ENCODE measurements at regions not wholly inside any gene's neighbourhood (a gene's known extent, or its start where the extent isn't known, plus 50 kb on each side); places are given as distances from the start of the nearest gene placed in this dataset.

DNA sequence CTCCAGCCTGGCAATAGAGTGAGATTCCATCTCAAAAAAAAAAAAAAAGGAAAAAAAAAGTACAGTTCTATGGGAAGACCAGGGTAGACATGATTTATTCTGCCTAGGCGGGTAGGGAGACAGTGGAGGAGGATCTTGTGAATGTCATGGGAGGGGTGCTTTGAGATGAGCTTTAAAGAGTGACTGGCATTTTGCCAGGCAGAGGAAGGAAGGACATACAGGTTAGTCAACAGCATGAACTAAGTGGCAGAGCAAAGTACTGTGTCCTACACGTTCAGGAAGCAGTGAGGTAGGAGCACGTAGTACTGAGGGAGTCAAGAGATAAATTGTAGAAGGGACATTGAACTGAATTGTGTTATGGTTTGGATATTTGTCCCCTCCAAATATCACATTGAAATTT, 451.5 kb downstream of the TOX3 start:
- H3K36me3 ChIP-seq (ENCODE audit: insufficient read depth, low read length), result no peaks in the 10 kb centered on the region

GRCh38 chr16:52092126-52092525, 454.8 kb downstream of the TOX3 start:
- H3K4me3 ChIP-seq (ENCODE audit: low read length, poor library complexity, severe bottlenecking), result no peak overlapping the region
- no peaks in the 10 kb centered on the region for H3K79me2 ChIP-seq (ENCODE audit: insufficient read depth, low read length)
- H3K9ac ChIP-seq (ENCODE audit: low read depth, low read length, poor library complexity, severe bottlenecking), result no peak overlapping the region
- H3K9me3 ChIP-seq (ENCODE audit: insufficient read depth, low read depth, low read length), result no peaks in the 10 kb centered on the region
- no peaks in the 10 kb centered on the region for H3K27me3 ChIP-seq (ENCODE audit: insufficient read depth, low read length, poor library complexity, severe bottlenecking)
- no peaks in the 10 kb centered on the region for H3K4me1 ChIP-seq (ENCODE audit: insufficient read depth, low read length, poor library complexity, severe bottlenecking)
- TF ChIP-seq CTCF (conservative IDR thresholded peaks at IDR 0.05; ENCODE audit: low read length), result no peak
- no peak for TF ChIP-seq EZH2phosphoT487 (IDR thresholded peaks at IDR 0.05; ENCODE audit: borderline replicate concordance)
- H2AFZ ChIP-seq (ENCODE audit: low read length), result no peak overlapping the region
- no peak overlapping the region for H3K4me2 ChIP-seq (ENCODE audit: low read depth, low read length, poor library complexity, severe bottlenecking)
- H3K9me2 ChIP-seq (replicated peaks; ENCODE audit: low read depth, low read length), result no peaks in the 10 kb centered on the region
- no peaks in the 10 kb centered on the region for H4K20me1 ChIP-seq (ENCODE audit: insufficient read depth, low read length, poor library complexity, severe bottlenecking)
- H3K36me3 ChIP-seq (ENCODE audit: insufficient read depth, low read length), result no peaks in the 10 kb centered on the region
- no peaks in the 10 kb centered on the region for H3F3A ChIP-seq (ENCODE audit: low read depth)

More for the DNA sequence above, 451.5 kb downstream of the TOX3 start:
- Histone ChIP-seq H3K9ac (ENCODE audit: low read depth, low read length, poor library complexity, severe bottlenecking) (no peak overlapping the region), H4K20me1 (ENCODE audit: insufficient read depth, low read length, poor library complexity, severe bottlenecking) (no peaks in the 10 kb centered on the region), H3K9me3 (ENCODE audit: insufficient read depth, low read depth, low read length) (no peaks in the 10 kb centered on the region), H3K4me2 (ENCODE audit: low read depth, low read length, poor library complexity, severe bottlenecking) (no peak overlapping the region), H3K9me2 (replicated peaks; ENCODE audit: low read depth, low read length) (no peaks in the 10 kb centered on the region), H3K4me3 (ENCODE audit: low read length, poor library complexity, severe bottlenecking) (no peak overlapping the region), H3K79me2 (ENCODE audit: insufficient read depth, low read length) (no peaks in the 10 kb centered on the region), H2AFZ (ENCODE audit: low read length) (no peak overlapping the region), H3K27me3 (ENCODE audit: insufficient read depth, low read length, poor library complexity, severe bottlenecking) (no peaks in the 10 kb centered on the region), H3K4me1 (ENCODE audit: insufficient read depth, low read length, poor library complexity, severe bottlenecking) (no peaks in the 10 kb centered on the region), H3F3A (ENCODE audit: low read depth) (no peaks in the 10 kb centered on the region)
- no peak for TF ChIP-seq EZH2phosphoT487 (IDR thresholded peaks at IDR 0.05; ENCODE audit: borderline replicate concordance)
- TF ChIP-seq CTCF (conservative IDR thresholded peaks at IDR 0.05; ENCODE audit: low read length), result no peak

DNA sequence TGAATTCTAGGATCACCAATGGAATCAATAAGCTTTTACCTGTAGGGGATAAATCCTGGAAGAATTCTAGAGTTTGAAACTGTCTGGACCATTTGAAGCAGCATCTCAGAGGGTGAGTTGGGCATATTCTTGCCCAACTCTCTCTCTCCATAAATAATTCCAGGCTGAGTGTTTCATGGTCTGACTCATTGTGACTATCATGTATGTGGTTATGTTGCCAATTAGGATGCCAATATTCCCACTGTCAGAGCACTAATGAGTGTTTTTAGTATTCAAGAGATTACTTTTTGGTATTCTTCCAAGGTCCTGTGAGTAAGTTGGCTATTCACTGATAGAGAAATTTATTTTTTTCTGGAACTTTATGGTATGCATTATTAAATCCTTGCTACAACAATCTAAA, 456.9 kb downstream of the TOX3 start:
- Histone ChIP-seq H3K4me1 (ENCODE audit: insufficient read depth, low read length, poor library complexity, severe bottlenecking) (no peaks in the 10 kb centered on the region), H3F3A (ENCODE audit: low read depth) (no peaks in the 10 kb centered on the region), H3K79me2 (ENCODE audit: insufficient read depth, low read length) (no peaks in the 10 kb centered on the region), H3K9ac (ENCODE audit: low read depth, low read length, poor library complexity, severe bottlenecking) (no peak overlapping the region), H3K27me3 (ENCODE audit: insufficient read depth, low read length, poor library complexity, severe bottlenecking) (no peaks in the 10 kb centered on the region), H3K9me3 (ENCODE audit: insufficient read depth, low read depth, low read length) (peaks cover 5% of the 10 kb centered on the region; the same call in 1 of the 2 replicates), H3K9me2 (replicated peaks; ENCODE audit: low read depth, low read length) (no peaks in the 10 kb centered on the region), H3K36me3 (ENCODE audit: insufficient read depth, low read length) (no peaks in the 10 kb centered on the region), H4K20me1 (ENCODE audit: insufficient read depth, low read length, poor library complexity, severe bottlenecking) (no peaks in the 10 kb centered on the region), H3K4me2 (ENCODE audit: low read depth, low read length, poor library complexity, severe bottlenecking) (no peak overlapping the region), H3K4me3 (ENCODE audit: low read length, poor library complexity, severe bottlenecking) (no peak overlapping the region), H2AFZ (ENCODE audit: low read length) (no peak overlapping the region)
- no peak for TF ChIP-seq EZH2phosphoT487 (IDR thresholded peaks at IDR 0.05; ENCODE audit: borderline replicate concordance)
- TF ChIP-seq CTCF (conservative IDR thresholded peaks at IDR 0.05; ENCODE audit: low read length), result no peak
